ACHN (cell line): ENCODE measurements at regions not wholly inside any gene's neighbourhood (a gene's known extent, or its start where the extent isn't known, plus 50 kb on each side); places are given as distances from the start of the nearest gene placed in this dataset.

ENCODE experiments used
- DNase-seq: peaks from one replicate; pipeline ENCODE4 v3.0.0-alpha.2; 2015
- in situ Hi-C: cut with HindIII; loops from 2 replicates; pipeline ENCODE4 v1.10.0; 2017; ENCODE audit warnings: low sequenced_read_pairs, low pct_ligation_motif_present, low pct_unique_long_range_greater_than_20kb

DNA sequence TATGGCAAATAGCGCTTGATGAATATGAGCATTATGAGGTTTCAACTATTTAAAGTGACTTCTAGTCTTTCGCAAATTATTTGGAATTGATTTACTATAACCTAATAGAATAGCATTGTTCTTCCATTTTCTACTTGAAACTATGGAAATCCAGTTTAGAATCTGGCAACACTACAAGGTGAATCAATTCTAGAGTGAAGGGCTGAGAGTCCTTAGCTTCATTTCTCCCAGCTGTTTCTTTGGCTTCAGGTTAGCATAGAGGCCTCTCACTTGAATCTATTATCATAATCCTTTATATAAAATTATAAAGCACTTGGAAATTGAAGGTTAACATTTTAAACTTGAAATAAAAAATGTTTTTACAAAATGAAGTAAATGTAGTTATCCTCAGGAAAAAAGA is 318.8 kb downstream of the CCDC85A start:
- no peak for DNase-seq
- in situ Hi-C loops, result no loop called here

DNA sequence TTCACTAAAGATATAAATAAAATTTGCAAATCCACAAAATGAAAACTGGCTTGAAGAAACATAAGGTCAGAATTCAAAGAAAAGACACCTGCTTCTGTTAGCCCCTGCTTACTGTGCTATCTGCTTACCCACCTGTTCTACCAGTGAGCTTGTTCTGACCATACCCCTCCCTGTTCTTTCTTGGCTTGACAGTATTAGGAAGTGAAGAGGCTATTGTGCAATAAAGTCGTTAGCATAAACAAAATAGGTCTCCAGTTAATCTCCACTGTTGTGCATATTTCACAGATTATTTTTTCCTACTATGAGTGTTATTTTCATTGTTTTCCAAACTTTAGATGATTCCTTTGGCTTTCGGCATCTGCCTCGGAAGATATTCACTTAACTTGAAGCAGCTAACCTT is 322.1 kb downstream of the CCDC85A start:
- in situ Hi-C loops, result no loop called here

DNA sequence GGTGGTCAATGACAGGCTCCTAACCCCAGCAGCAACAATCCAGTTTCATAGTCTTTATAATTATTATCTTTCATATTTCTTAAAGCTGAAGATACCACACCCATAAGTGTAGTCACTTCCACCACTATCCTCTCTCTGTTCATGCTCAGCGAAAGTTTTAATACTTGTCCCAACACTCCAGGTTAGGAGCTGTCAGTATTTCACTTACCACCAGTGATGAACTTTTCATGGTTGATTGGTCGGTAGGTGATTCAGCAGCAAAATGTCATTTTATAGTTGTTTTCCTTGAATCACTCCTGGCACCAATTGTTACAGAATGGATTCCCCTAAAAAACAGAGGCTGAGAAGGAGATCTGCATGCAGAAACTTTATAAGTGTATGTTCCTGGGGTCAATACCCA is 324.9 kb downstream of the CCDC85A start:
- in situ Hi-C loops, result no loop called here
- no peak for DNase-seq

More for the DNA sequence above, 322.1 kb downstream of the CCDC85A start:
- DNase-seq, result no peak

DNA sequence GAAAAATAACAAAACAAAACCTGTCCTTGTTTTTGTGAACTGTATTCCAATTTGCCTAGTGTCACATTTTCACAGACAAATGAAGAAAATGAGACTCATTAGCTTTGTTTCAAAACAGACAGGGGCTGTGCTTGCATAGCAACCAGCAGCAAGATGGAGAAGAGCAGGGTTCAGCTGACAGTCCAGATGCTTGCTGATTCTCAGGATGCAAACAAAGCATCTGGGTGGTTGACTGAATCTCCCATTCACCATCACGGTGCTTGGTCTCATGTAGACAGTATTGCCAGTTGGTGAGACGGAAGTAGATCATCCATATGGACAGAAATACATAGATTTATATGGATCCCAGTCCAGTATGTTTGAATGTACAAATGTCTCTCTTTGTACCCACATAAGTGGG is 326.8 kb downstream of the CCDC85A start:
- no peak for DNase-seq
- in situ Hi-C loops, result no loop called here

- no peak for DNase-seq
- in situ Hi-C loops, result no loop called here
Observed at GRCh38 chr2:56515399-56515798, 331.6 kb downstream of the CCDC85A start.

GRCh38 chr2:56519806-56520205 is 336.0 kb downstream of the CCDC85A start:
- DNase-seq, result no peak
- in situ Hi-C loops, result no loop called here

GRCh38 chr2:56522605-56523089 is 338.9 kb downstream of the CCDC85A start:
- in situ Hi-C loops, result no loop called here
- peak; percentile 67 for DNase-seq

DNA sequence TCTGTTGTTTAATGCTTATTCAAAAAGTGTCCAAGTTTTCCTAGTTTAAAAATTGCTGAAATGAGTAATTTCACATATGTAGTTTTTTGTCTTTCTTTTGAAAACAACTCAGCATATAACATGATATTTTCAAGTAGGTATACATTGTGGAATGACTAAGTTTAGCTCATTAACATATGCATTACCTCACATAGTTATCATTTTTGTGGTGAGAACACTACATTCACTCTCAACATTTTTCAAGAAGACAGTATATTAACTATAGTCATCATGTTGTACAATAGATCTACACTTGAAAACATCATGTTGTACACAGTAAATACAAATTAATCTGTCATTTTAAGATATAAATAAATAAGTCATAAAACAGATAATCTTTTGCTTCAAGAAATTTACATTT is 340.0 kb downstream of the CCDC85A start:
- in situ Hi-C loops, result no loop called here
- DNase-seq, result no peak

- in situ Hi-C loops, result no loop called here
- no peak for DNase-seq
Observed at GRCh38 chr2:56531668-56532420, 348.1 kb downstream of the CCDC85A start.

DNA sequence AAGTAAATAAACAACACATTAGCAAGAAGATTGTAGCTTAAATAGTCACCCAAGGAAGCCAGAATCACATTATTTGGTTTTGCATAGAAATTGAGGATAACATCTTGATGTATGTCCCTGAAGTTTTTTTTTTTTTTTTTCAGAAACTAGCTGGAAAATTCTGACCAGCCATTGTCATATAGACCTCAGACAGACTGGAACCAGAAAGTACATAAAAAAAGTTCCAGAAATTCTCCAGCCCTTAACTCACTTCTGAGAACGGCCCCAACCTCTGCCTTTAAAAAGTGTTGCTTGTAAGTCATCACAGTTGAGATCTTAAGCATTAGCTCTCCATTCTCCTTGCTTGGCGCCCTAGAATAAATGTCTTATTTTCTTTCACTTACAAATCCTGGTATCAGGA is 350.5 kb downstream of the CCDC85A start:
- in situ Hi-C loops, result no loop called here
- DNase-seq, result no peak

GRCh38 chr2:56537756-56538155 is 354.0 kb downstream of the CCDC85A start:
- no peak for DNase-seq
- in situ Hi-C loops, result no loop called here

- in situ Hi-C loops, result no loop called here
- DNase-seq, result no peak
Observed at GRCh38 chr2:56539618-56540017, 355.8 kb downstream of the CCDC85A start.

DNA sequence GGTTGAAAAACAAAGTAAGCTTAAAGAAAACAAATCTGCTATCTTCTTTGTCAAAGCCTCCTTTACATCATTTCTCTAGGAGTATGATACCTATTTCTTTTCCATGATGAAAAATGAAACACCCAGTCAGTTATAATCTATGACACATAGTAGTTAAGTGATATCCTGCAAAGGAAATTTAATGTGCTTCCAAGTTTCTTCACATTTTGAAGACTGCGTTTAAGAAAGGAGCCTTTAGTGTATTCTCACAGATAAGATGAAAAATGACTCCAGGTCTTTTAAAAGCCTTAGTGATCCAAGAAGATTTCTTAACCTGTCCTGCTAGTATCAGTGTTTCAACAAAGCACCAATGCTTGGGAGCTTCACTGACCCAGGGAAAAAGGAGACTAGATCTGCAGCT is 356.7 kb downstream of the CCDC85A start:
- in situ Hi-C loops, result no loop called here
- DNase-seq, result no peak

GRCh38 chr2:56540916-56541315 is 357.1 kb downstream of the CCDC85A start:
- in situ Hi-C loops, result no loop called here

GRCh38 chr2:56542213-56542612 is 358.4 kb downstream of the CCDC85A start:
- in situ Hi-C loops, result no loop called here
- no peak for DNase-seq

More at GRCh38 chr2:56540916-56541315, 357.1 kb downstream of the CCDC85A start:
- no peak for DNase-seq

DNA sequence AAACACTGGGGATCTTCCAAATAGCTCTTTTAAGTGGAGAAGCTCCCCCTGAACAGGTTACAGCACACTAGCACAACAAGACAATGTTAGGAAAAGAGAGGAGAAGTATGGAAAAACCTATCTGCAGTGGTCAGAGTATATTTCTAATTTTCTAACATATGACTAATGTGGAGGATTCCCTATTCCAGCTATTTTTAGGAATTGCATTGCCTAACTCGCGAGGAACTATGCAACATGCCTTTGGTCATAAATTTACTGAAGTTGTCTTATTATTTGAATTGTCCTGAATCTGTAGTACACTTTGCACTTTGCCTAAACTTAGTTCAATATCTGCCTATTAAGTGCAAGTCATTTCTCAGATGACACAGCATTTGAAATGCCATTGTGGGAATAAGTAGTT is 381.4 kb downstream of the CCDC85A start:
- in situ Hi-C loops, result no loop called here
- no peak for DNase-seq

DNA sequence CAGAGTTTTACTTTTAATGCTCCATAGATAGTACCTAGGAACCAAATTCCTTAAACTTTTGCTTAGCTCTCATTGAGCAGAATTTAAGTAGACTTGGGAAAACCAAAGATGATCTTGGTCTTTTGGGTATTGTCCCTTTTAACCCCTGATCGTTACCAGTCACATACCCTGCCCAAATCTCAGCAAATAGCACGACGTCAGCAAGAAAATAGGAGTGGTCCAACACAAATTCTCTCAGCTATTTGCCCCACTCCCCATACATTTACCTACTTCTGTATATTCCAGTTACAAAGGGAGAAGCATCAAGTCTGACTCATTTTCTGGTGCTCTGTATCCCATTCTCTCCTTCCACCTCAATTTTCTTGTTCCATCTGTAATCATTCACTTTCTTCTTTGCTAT is 387.3 kb downstream of the CCDC85A start:
- no peak for DNase-seq
- in situ Hi-C loops, result no loop called here

GRCh38 chr2:56576001-56576400 is 392.2 kb downstream of the CCDC85A start:
- DNase-seq, result no peak
- in situ Hi-C loops, result no loop called here

DNA sequence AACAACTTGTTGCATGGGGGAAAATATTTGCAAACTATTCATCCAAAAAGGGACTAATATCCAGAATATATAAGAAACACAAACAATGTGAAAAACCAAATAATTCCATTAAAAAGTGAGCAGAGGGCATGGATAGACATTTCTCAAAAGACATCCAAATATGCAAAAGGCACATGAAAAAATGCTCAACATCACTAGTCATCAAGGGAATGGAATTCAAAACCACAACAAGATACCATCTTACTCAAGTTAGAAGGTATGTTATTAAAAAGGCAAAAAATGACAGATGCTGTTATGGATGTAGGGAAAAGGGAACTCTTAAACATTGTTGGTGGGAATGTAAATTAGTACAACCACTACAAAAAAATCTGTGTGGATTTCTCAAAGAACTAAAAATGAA is 396.5 kb downstream of the CCDC85A start:
- in situ Hi-C loops, result no loop called here
- no peak for DNase-seq

DNA sequence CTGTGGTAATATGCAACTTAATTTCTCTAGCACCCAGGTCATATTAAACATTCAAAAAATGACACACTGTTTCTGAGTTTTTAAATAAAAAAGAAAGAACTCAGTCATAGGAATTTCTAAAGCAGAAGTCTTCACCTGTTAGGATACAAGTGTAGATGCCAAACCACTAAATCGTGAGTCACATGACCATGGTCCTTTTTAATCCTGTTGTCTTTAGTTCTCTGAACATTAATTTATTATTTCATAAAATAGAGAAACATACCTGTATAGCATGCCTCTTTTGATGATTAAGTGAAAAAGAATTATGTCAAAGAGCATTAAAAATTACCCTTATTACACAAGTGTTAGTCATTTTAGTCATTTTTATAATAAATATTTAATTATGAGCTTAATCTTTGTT is 398.8 kb downstream of the CCDC85A start:
- in situ Hi-C loops, result no loop called here

More for the DNA sequence above, 398.8 kb downstream of the CCDC85A start:
- DNase-seq, result no peak
